GM21717 (cell line): ENCODE measurements at regions not wholly inside any gene's neighbourhood (a gene's known extent, or its start where the extent isn't known, plus 50 kb on each side); places are given as distances from the start of the nearest gene placed in this dataset.
"Not testable (repeated sequence)": the region's sequence is repeated elsewhere in the genome, so short reads cannot be mapped to it uniquely, and the experiment has no call there.

ENCODE experiments used
- ATAC-seq: cut with Tn5 transposase; IDR thresholded peaks from one replicate; pipeline ENCODE4 v1.9.1; 2021; ENCODE audit warnings: mild to moderate bottlenecking, moderate library complexity; ENCODE audit not compliant: unreplicated experiment

DNA sequence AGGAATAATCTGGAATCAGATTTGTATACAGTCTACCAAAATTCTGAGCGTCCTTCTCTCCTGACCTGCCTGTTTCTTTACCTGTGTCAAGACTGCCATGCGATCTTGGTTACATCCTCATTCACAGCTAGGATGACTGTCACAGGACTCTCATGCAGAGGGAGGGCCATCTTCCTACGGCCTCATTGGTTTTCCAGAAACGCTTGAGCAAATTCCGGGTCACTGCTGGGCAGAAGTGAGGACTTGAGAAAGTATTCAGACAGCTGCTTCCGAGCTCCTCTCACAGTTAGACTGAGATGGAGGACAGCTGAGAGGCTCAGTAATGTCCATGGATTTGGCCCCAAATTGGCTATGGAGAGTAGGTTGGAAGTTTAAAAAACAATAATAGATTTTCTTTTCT is 94.2 kb downstream of the TFAP2C start:
- no peak for ATAC-seq

DNA sequence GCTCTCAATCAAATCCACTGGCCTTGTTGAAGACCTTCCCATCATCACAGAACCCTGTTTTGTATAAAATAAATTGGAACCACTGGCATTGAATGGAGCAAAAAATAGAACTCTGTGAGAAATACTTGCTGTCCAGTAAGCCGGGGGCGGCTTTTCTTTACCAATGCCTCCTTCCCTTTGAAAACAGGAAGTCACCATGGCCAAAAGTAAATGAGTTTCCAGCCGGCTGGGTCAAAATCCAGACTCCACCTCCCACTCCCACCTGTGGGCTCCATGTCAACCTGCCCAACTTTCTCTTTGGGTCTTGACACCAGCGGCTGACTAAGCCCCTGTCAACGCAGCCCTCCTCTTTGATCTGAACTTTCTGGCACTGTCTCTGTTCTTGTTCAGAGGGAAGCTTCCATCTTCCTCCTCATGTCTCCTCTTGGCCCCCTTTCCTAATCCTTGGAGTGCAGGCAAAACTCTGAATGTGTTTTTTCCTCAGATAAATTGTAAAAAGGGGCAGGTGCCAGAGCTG is 95.2 kb downstream of the TFAP2C start:
- no peak for ATAC-seq

DNA sequence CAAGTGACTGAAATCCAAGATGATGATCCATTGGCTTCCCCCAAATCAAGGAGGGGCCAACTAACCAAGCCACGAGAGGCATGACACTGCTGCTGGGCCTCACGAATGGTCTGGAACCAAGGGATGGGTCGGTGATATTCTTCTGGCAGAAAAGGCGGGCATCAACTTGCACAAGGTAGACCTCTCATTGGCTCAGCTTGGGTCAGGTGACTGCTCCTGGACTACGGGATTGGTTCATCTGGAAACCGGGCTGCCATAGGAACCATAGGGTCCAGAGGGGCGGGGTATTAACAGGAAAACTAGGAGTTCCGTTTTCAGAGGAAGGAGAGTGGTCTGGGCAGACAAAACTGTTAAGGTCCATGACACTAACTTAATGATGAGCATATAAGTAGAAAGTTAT is 100.9 kb downstream of the TFAP2C start:
- ATAC-seq = no peak

DNA sequence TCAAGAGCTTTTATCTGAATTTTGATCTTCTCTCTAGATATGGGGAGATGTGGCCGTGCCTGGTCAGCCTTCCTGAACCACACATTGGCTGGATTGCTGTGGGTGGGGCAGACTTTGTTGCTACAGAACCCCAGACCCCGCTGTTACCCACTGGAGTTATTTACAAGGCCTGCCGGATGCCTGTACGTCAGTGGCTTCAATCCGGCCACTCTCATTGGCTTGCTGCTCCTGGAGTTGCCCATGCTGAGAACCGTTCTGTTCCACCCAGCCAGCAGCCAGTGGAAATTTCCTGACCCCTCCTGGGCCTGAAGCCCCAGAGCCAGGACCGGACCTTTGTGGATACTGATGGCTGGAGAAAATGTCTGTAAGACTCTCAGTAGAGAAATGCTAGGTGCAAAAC is 101.9 kb downstream of the TFAP2C start:
- no peak for ATAC-seq

- no peak for ATAC-seq
These were observed 102.4 kb downstream of the TFAP2C start for GRCh38 chr20:56731476-56731875.

- no peak for ATAC-seq
These were observed 104.9 kb downstream of the TFAP2C start for GRCh38 chr20:56733967-56734366.

DNA sequence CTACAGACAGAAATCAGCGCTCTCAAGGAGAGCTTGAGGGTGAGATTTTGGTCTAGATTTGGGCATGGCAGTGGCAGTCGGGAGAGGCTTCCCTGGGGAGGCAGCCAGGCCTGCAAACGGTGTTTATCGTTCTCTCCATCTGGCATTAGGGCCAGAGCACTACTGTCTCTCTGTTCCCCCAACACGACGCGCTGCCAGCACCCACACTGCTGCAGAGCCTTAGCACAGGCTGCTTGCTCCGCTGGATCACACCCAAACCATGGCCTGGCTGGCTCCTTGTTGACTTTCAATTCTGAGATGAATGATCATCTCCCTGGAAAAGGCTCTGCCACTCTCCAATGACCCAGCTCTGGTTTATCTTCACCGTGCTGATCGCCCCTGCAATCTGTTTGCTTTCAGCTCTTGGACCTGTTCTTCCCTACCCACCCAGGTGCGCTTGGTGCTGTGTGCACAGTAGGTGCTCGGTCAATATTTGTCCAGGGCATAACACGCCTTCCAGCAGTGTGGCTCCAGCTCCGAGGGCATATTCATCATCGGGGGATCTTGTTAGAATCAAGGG is 106.1 kb downstream of the TFAP2C start:
- ATAC-seq = no peak

DNA sequence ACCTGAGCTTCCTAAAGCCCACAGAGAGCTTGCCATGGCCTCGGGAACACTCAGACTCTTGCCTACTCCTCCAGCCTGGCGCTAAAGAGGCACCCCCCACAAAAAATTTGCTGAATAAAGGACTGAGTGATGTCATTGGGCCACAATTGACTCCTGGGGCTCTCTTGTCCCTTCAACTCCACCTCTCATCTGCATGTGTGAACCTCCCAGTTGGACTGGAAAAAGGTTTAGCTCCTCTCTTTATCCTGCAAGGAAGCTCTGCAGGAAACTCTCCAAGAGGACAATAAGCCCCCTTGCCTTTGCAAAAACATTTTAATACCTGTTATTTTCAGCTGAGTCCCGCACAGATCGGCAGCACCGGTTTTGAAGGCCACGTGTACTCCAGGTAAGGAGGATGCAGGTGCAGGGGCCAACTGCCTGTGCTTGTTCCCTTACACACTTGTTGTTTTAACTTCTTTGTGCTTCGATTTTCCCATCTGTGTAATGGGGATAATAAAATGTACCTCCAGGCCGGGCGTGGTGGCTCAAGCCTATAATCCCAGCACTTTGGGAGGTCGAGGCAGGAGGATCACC is 107.3 kb downstream of the TFAP2C start:
- ATAC-seq = no peak

- not testable (repeated sequence) for ATAC-seq
These were observed 115.3 kb downstream of the TFAP2C start for GRCh38 chr20:56744325-56744821.

GRCh38 chr20:56748476-56749377 is 119.6 kb downstream of the TFAP2C start:
- ATAC-seq = no peak

DNA sequence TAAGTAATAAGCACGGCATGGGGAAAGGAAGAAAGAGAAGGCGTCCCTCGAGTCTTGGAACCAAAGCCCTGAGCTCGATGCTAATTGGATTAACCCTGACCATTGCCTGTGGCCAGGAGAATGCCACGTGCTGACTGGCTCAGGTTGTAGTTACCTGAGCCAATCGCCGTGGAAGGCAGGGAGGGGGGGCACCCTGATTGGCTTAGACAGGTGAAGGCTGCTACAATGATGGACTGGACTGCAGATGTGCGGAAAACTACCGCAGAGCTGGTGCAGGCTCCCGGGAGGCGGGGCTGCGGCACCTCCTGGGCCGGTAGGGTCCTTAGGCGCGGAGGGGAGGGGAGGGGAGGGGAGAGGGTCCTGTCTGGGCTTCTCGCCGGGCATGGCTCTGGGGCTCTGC is 121.3 kb downstream of the TFAP2C start:
- no peak for ATAC-seq

DNA sequence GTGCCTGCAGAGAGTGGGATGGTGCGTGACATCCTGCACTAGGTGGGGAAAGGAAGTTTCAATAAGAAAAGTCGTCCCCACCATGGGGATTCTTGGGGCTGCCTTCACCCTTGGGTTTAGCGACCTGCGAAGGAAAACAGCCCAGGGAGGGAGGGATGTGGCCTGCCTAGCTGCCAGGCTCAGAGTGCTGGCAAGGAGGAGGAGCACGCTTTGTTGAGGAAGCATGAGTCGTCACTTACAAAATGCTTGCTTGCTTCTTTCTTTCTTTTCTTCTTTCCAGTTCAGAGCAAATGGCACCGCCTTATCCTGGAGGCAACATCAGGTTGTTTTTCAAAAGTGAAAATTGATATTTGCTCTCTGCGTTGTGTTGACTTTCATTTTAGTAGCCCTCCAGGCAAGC is 123.2 kb downstream of the TFAP2C start:
- ATAC-seq = no peak

DNA sequence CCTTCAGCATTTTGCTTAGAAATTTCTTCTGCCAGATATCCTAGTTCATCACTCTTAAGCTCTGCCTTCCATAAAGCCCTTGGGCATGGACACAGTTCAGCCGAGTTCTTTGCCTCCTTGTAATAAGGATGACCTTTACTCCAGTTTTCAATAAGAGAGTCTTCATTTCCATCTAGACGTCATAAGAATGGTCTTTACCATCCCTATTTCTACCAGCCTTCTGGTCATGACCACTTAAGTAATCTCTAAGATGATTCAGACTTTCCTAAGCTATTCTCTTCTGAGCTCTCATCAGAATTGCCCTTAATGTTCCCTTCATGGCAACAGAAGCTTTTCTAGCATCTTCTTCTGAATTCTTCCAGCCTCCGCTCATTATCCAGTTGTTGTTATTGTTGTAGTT is 126.1 kb downstream of the TFAP2C start:
- ATAC-seq = no peak

DNA sequence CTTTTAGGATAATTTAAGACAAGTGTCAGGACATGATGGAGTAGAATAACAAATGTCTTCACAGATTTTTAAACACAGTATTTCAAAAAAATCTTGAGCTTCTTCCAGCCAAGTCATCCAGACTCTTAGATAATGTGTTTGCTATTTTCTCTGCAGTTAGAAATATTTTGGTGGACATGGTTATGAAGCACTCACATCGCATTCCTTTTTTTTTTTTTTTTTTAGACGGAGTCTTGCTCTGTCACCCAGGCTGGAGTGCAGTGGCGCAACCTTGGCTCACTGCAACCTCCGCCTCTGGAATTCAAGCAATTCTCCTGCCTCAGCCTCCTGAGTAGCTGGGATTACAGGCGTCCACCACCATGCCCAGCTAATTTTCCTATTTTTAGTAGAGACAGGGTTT is 127.6 kb downstream of the TFAP2C start:
- ATAC-seq = not testable (repeated sequence)

- no peak for ATAC-seq
These were observed 129.6 kb downstream of the TFAP2C start for GRCh38 chr20:56758706-56759105.

GRCh38 chr20:56759741-56760278 is 130.7 kb downstream of the TFAP2C start:
- no peak for ATAC-seq

DNA sequence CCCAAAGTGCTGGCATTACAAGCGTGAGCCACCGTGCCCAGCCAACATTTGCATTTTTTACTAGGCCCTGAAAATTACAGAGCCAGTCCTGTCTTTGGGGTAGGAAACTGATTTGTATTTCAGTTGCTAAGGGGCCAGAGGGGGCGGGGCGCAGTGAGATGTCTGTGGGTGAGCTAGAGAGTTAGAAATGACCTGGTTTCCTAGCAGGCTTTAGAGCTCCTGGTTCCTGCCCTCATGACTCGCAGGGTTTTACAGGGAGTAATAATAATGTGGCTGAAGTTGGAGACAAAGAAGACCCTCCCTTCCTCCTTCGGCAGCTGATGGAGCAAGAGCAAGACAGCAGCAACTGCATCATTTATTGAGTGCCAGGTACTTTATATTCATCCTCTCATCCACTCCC is 131.5 kb downstream of the TFAP2C start:
- ATAC-seq = no peak

DNA sequence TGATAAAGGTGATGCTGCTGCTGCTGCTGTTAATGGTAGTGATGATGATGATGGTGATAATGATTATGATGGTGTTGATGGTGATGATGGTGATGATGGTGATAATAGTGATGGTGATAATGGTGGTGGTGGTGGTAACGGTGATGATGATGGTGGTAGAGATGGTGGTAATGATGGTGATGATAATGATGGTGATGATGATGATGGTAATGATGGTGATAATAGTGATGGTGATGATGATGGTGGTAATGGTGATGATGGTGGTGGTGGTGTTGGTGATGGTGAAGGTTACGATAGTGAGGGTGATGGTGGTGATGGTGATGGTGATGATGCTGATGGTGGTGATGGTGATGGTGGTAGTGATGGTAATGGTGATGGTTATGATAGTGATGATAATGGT is 132.3 kb downstream of the TFAP2C start:
- ATAC-seq = no peak

- no peak for ATAC-seq
These were observed 133.3 kb downstream of the TFAP2C start for GRCh38 chr20:56762401-56762800.

GRCh38 chr20:56762829-56763228 is 133.7 kb downstream of the TFAP2C start:
- ATAC-seq = no peak

- no peak for ATAC-seq
These were observed 135.6 kb downstream of the TFAP2C start for GRCh38 chr20:56764671-56765070.
